GM12874 (cell line): ENCODE measurements at regions not wholly inside any gene's neighbourhood (a gene's known extent, or its start where the extent isn't known, plus 50 kb on each side); places are given as distances from the start of the nearest gene placed in this dataset.

Experiments used
- CTCF ChIP-seq: IDR thresholded peaks from 2 replicates; pipeline ENCODE4 v1.5.1; 2011; ENCODE audit warnings: low read depth, mild to moderate bottlenecking, control low read depth, low read length, moderate library complexity; ENCODE audit not compliant: insufficient read depth

GRCh38 chr1:229970714-229971113 is 96.3 kb upstream of the GALNT2 start:
- no peak for TF ChIP-seq CTCF

GRCh38 chr1:229971141-229971540 is 95.9 kb upstream of the GALNT2 start:
- TF ChIP-seq CTCF = no peak

DNA sequence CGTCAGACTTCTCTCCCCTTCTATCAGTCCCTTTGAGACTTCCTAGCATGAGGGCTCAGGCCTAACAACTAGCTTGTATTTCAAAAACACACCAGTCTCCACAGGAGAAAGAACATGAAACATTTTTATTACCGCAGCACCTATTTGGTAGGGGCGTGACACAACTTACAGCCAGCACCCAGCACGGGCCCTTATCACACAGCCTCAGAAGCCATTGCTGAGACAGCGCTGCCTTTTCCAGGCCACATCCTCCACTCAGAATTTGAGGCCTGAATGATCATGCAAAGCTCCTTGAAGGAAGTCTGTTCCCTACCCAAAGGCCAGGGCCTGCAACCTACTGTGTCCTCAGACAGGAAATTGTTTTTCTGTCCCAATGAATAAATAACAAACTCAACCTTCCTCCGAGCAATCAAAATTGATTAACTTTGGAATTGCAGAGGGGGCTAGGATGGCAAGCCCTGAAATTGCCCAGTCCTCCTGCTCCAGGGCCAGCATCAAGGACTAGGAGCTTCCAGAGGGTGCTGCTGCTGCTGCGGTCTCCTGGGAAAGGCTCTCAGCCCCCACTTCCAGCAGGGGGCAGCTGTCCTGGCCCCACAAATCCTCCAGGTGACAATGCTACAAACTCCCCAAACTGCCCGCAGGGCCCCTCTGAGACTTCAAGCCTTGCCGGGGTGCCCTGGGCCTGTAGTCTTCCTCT is 94.3 kb upstream of the GALNT2 start:
- TF ChIP-seq CTCF = peak; percentile 41

- no peak for TF ChIP-seq CTCF
Observed at GRCh38 chr1:229973297-229973612, 93.8 kb upstream of the GALNT2 start.

DNA sequence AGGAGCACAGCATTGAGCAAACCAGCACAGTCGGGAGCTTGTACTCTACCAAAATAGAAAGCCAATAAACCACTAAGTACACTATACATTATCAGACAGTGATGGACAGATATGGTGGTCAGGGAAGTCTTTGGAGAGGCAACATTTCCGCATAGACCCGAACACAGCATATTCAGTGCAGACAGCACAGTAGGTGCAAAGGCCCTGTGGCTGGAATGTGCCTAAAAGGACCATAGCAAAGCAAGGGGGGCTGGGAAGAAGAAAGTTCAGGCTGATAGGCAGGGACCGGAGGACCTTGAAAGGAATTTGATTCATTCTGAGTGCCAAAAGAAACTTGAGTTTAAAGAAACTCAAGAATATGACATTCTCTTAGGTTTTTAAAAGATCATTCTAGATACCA is 92.0 kb upstream of the GALNT2 start:
- no peak for TF ChIP-seq CTCF

GRCh38 chr1:229980009-229980408 is 87.0 kb upstream of the GALNT2 start:
- no peak for TF ChIP-seq CTCF

DNA sequence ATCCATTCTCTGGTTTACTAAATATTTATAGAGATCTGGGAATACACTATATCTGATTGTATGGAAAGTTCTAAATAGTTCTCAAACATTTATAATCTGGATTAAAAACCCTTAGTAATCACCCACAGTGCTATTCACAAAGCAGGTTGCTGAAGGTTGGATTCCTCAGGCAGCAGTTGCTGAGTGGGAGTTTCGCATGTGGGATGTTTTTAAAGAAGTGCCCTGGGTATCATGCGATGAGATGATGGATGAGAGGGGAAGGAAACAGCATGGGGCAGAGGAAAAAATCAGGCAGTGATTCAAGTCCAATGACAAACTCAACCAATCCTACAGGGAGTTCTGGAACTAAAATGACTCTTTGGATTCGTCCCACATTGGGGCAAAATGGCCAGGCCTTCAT is 85.3 kb upstream of the GALNT2 start:
- TF ChIP-seq CTCF = no peak
